ENCODE measurements at regions not wholly inside any gene's neighbourhood (a gene's known extent, or its start where the extent isn't known, plus 50 kb on each side); places are given as distances from the start of the nearest gene placed in this dataset.

DNA sequence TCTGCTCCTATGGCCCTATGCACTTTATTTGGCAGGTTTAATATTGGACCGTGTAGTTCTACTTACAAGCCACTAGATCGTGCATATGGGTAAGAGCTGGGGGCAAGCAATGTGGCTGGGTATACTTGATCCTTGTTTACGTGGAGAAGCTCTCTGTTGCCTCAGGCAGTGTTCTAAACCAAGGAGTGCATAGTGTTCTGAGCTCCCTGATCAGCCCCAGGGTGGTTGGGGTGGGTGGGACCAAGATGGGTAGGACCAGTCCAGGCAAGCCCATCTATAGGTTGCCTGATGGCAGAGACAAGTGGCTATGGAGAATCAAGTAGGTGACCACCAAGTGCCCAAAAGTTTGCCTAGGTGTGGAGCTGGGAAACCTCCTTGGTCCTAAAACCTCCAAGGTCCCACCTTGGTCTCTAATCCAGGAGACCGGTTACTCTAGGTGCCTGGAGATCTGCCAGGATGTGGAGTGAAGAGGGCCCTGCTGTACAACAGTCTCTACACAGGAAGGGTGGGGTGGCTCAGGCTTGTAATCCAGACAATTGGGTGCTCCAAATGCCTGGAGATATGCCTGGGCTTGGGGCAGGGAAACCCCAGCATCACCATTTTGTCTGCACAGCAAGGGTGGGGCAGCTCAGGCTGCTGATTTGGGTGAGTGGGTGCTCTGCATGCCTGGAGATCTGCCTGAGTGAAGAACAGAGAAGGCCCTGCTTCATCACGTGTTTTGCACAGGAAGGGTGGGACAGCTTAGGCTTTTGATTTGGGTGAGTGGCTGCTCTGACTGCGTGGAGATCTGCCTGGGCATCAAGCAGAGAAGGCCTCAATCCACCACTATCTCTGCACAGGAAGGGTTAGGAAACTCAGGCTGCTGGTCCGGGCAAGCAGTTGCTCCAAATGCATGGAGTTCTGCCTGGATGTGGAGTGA, 659.8 kb downstream of the TLE4 start:
- DNase-seq (ENCODE audit: low spot score): no peak

DNA sequence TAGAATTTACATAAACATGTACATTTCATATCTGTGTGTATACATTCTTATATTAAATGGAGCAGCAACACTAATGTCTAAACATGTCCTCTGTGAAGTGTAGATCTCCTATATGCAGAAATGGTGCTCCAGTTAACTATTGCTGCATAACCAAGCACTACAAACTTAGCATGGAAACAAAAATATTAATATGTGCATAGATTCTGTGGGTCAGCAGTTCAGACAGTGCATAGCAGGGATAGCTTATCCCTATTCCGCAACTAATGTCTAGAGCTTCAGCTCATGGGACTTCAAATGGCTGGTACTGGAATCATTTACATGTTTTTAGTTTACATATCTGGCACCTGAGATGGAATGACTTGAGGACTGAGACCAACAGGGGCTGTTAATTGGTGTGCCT, 652.1 kb downstream of the TLE4 start:
- TF ChIP-seq, protein P1, sequence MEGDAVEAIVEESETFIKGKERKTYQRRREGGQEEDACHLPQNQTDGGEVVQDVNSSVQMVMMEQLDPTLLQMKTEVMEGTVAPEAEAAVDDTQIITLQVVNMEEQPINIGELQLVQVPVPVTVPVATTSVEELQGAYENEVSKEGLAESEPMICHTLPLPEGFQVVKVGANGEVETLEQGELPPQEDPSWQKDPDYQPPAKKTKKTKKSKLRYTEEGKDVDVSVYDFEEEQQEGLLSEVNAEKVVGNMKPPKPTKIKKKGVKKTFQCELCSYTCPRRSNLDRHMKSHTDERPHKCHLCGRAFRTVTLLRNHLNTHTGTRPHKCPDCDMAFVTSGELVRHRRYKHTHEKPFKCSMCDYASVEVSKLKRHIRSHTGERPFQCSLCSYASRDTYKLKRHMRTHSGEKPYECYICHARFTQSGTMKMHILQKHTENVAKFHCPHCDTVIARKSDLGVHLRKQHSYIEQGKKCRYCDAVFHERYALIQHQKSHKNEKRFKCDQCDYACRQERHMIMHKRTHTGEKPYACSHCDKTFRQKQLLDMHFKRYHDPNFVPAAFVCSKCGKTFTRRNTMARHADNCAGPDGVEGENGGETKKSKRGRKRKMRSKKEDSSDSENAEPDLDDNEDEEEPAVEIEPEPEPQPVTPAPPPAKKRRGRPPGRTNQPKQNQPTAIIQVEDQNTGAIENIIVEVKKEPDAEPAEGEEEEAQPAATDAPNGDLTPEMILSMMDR (IDR thresholded peaks at IDR 0.05; ENCODE audit: extremely low read depth, missing control alignments): no peak
- no peak for DNase-seq (ENCODE audit: low spot score)

More for the DNA sequence above, 659.8 kb downstream of the TLE4 start:
- TF ChIP-seq, protein P1 (IDR thresholded peaks at IDR 0.05; ENCODE audit: extremely low read depth, missing control alignments): no peak

DNA sequence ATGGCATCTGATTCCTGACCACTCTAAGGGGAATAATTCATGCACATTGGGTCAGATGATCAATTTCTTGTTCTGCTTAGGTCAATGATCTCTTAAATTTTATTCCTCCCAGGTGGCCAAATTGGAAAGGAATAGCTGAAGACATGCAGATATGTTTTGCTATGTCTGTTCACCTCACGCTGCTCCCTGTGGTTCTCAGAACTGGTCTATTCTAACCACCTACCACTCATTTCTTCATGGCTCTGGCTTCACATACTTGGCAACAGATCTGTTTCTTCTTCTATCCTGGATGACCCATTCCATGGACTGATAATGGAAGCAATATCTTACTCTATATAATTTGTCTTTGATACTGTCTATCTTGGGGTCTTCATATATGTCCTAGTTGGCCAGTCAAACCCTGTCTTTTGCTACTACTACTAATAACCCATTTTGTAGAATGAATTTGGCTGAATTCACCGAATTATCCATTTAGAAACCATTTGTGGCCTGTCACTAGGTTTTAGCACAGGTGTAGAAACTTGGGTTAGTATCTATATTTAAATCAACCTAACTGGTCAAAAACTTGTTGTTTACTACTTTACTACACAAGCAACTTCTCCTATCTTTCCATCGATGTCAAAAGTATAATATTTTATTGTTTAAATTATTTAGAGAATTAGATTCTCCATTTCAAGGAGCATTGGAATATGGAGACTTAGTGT, 650.9 kb downstream of the TLE4 start:
- TF ChIP-seq, protein P1 (IDR thresholded peaks at IDR 0.05; ENCODE audit: extremely low read depth, missing control alignments): no peak
- DNase-seq (ENCODE audit: low spot score): no peak

DNA sequence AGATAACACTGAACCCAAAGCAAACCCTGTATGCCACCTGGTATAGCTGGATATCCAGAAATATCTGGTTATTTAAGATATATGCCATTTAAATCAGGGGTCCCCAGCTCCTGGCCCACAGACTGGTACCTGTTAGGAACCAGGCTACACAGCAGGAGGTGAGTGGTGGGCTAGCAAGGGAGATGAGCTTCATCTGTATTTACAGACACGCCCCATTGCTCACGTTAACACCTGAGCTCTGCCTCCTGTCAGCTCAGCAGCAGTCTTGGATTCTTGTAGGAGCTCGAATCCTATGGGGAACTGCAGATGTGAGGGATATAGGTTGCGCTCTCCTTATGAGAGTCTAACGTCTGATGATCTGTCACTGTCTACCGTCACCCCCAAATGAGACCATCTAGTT, 646.6 kb downstream of the TLE4 start:
- TF ChIP-seq, protein P1 (IDR thresholded peaks at IDR 0.05; ENCODE audit: extremely low read depth, missing control alignments): no peak
- DNase-seq (ENCODE audit: low spot score): no peak

DNA sequence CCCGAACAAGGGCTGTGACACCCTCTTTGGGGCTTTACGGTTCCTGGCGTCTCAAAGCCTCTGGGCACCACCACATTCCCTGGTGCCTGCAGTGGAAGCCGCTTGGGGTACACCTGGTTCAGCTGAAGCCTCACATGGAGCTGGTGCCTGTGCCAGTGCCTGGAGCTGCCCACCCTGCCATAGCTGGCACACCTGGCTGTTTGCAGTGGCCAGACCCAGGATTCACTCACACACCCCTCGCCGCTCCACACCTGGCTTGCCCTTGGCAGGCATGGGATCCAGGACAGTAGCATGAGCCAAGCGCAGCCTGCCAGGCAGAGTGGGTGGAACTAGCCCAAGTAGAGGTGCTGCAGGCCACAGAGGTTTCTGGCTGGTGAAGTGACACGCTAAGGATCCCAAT, 641.8 kb downstream of the TLE4 start:
- DNase-seq (ENCODE audit: low spot score): no peak
- TF ChIP-seq, protein P1 (IDR thresholded peaks at IDR 0.05; ENCODE audit: extremely low read depth, missing control alignments): no peak

DNA sequence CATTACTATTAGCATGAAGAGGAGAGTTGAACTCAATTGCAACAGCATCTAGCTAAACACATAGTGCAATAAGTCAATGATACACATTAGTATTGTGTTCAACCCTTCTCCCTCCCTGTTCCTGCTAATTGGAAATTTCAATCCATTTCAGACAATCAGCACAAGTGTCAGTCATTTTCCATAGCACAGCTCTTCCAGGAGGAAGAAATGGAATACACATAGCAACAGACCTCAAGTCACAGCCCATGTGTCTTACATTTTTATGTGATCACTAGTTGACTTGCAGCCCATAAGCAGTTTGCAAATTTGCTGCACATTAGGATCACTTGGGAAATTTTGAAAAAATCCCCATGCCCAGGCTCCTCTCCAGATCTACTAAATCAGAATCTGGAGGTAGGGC, 636.9 kb downstream of the TLE4 start:
- no peak for DNase-seq (ENCODE audit: low spot score)

More for the DNA sequence above, 636.9 kb downstream of the TLE4 start:
- TF ChIP-seq, protein P1 (IDR thresholded peaks at IDR 0.05; ENCODE audit: extremely low read depth, missing control alignments): no peak
